ENCODE measurements at regions not wholly inside any gene's neighbourhood (a gene's known extent, or its start where the extent isn't known, plus 50 kb on each side); places are given as distances from the start of the nearest gene placed in this dataset.

GRCh38 chrX:39248330-39248729 is 447.1 kb downstream of the MID1IP1 start (continued):
- TF ChIP-seq SP1 (IDR thresholded peaks at IDR 0.05) (no peak), RAD21 (IDR thresholded peaks at IDR 0.05) (no peak), JUND (IDR thresholded peaks at IDR 0.05) (no peak), FOXA2 (IDR thresholded peaks at IDR 0.05) (no peak), TAF1 (conservative IDR thresholded peaks at IDR 0.05) (no peak), HNF4G (IDR thresholded peaks at IDR 0.05) (no peak), GABPA (IDR thresholded peaks at IDR 0.05 in 1 of 2, conservative IDR thresholded peaks at IDR 0.05 in 1 of 2) (no peak), EGR1 (IDR thresholded peaks at IDR 0.05; ENCODE audit: low read depth in 2 of 2) (no peak)
- TF ChIP-seq, protein P1, sequence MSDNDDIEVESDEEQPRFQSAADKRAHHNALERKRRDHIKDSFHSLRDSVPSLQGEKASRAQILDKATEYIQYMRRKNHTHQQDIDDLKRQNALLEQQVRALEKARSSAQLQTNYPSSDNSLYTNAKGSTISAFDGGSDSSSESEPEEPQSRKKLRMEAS (IDR thresholded peaks at IDR 0.05), result no peak
- TF ChIP-seq, protein P2, sequence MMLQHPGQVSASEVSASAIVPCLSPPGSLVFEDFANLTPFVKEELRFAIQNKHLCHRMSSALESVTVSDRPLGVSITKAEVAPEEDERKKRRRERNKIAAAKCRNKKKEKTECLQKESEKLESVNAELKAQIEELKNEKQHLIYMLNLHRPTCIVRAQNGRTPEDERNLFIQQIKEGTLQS (IDR thresholded peaks at IDR 0.05), result no peak

DNA sequence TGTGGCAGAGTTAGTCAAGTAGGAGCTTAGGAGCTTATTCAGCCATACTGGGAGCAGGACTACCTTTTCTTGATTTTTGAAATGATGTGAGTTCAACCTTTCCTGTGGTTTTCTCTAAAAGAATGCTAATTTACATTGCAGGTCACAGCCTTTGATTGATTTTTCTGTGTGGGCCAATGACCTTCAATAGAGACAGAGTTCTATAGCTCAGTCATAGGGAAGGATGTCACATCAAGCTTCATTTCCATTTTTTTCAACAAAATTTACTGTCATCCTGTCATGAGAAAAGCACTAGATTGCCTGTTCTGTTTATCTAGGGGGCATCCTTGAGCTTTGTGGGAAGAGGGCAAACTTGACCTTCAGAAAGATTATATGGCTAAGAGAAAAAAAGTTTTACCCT is 448.7 kb downstream of the MID1IP1 start:
- H3K27ac ChIP-seq (ENCODE audit: low read depth in 1 of 2, low read length in 2 of 2), result no peak overlapping the region
- H3K4me1 ChIP-seq (ENCODE audit: control insufficient read depth in 4 of 4, insufficient read depth in 4 of 4, low read length in 3 of 4), result no peaks in the 10 kb centered on the region
- H3K9ac ChIP-seq (ENCODE audit: low read depth in 1 of 2, low read length in 2 of 2), result no peak overlapping the region
- H3K9me3 ChIP-seq (ENCODE audit: control insufficient read depth in 4 of 4, low read length in 3 of 4), result no peaks in the 10 kb centered on the region
- H3K27me3 ChIP-seq (ENCODE audit: control insufficient read depth in 4 of 4, insufficient read depth in 4 of 4, low read length in 3 of 4), result peaks cover 0 to 3% (median 0%) of the 10 kb centered on the region in 4 donors
- DNase-seq (ENCODE audit: low spot score), result no peak
- H3K36me3 ChIP-seq (ENCODE audit: control insufficient read depth in 4 of 4, insufficient read depth in 3 of 4, low read depth in 1 of 4, low read length in 3 of 4), result no peaks in the 10 kb centered on the region
- no peak overlapping the region for H3K4me3 ChIP-seq (ENCODE audit: low read depth in 1 of 3, low read length in 3 of 3)
- no peak for TF ChIP-seq HNF4A (conservative IDR thresholded peaks at IDR 0.05)
- no peak for TF ChIP-seq NR2F2 (IDR thresholded peaks at IDR 0.05)
- TF ChIP-seq GABPA (IDR thresholded peaks at IDR 0.05 in 1 of 2, conservative IDR thresholded peaks at IDR 0.05 in 1 of 2), result no peak
- TF ChIP-seq YY1 (IDR thresholded peaks at IDR 0.05), result no peak
- TF ChIP-seq, protein P1 (IDR thresholded peaks at IDR 0.05), result no peak
- no peak for TF ChIP-seq JUND (IDR thresholded peaks at IDR 0.05)
- TF ChIP-seq FOXA1 (IDR thresholded peaks at IDR 0.05), result no peak
- TF ChIP-seq RAD21 (IDR thresholded peaks at IDR 0.05), result no peak

DNA sequence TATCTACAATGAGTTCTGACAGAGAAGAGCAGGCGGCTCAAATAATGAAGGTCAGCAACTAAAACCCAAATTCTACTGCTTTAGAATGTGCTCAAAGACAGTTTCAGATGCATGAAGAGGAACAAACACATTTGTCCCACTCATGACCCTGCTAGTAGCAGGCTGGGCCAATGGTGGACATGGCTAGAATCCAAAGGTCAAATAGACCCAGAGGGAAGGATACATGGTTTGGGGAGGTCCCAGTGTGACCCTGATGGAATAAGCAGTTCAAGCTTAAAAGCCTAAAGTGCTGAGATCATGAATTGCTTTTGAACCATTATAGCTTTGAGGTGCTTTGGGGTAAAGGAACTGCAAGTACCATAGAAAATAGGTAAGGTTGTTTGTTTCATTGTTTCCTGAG is 450.7 kb downstream of the MID1IP1 start:
- H3K4me1 ChIP-seq (ENCODE audit: control insufficient read depth in 4 of 4, insufficient read depth in 4 of 4, low read length in 3 of 4), result no peaks in the 10 kb centered on the region
- H3K27me3 ChIP-seq (ENCODE audit: control insufficient read depth in 4 of 4, insufficient read depth in 4 of 4, low read length in 3 of 4), result peaks cover 0 to 3% (median 0%) of the 10 kb centered on the region in 4 donors
- no peak overlapping the region for H3K27ac ChIP-seq (ENCODE audit: low read depth in 1 of 2, low read length in 2 of 2)
- 83% methylated on average over 1 of the region's 1 CpG for WGBS
- no peaks in the 10 kb centered on the region for H3K9me3 ChIP-seq (ENCODE audit: control insufficient read depth in 4 of 4, low read length in 3 of 4)
- TF ChIP-seq TAF1 (conservative IDR thresholded peaks at IDR 0.05), result no peak
- no peak for TF ChIP-seq FOXA1 (IDR thresholded peaks at IDR 0.05)
- TF ChIP-seq NR2F2 (IDR thresholded peaks at IDR 0.05), result peak; percentile 16
- TF ChIP-seq JUND (IDR thresholded peaks at IDR 0.05), result no peak
- no peak for TF ChIP-seq CTCF (IDR thresholded peaks at IDR 0.05; ENCODE audit: low read depth, low read length, missing input control)
- TF ChIP-seq HNF4A (conservative IDR thresholded peaks at IDR 0.05), result no peak
- TF ChIP-seq, protein P1 (IDR thresholded peaks at IDR 0.05), result no peak
- TF ChIP-seq, protein P2 (IDR thresholded peaks at IDR 0.05), result no peak
- H3K36me3 ChIP-seq (ENCODE audit: control insufficient read depth in 4 of 4, insufficient read depth in 3 of 4, low read depth in 1 of 4, low read length in 3 of 4), result no peaks in the 10 kb centered on the region
- DNase-seq (ENCODE audit: low spot score), result no peak
- H3K4me3 ChIP-seq (ENCODE audit: low read depth in 1 of 3, low read length in 3 of 3), result no peak overlapping the region
- no peak overlapping the region for H3K9ac ChIP-seq (ENCODE audit: low read depth in 1 of 2, low read length in 2 of 2)
